Left lung (tissue), 4 donors: ENCODE measurements at regions not wholly inside any gene's neighbourhood (a gene's known extent, or its start where the extent isn't known, plus 50 kb on each side); places are given as distances from the start of the nearest gene placed in this dataset.

Experiments used
- ATAC-seq: fragments of 200-7000 bp; cut with Tn5 transposase; one replicate; pipeline ENCODE4 v1.9.1; 2020; ENCODE audit warnings: moderate library complexity
- DNase-seq, 4 donors: peaks; one replicate each; pipeline ENCODE4 v3.0.0-alpha.2; 2013 to 2020
- H3K27ac ChIP-seq, 2 donors: fragments of 200-600 bp; sonication (generic) in 1 of 2; one replicate each; pipeline versions ENCODE4 v1.5.0 to v1.8.0; 2020 to 2021
- H3K27me3 ChIP-seq, 2 donors: fragments of 200-600 bp; sonication (generic) in 1 of 2; one replicate each; pipeline versions ENCODE4 v1.5.0 to v1.8.0; 2020 to 2021
- H3K36me3 ChIP-seq, 2 donors: fragments of 200-600 bp; sonication (generic) in 1 of 2; one replicate each; pipeline versions ENCODE4 v1.5.0 to v1.8.0; 2020 to 2021
- H3K4me1 ChIP-seq, 2 donors: fragments of 200-600 bp; one replicate each; pipeline ENCODE4 v1.8.0; 2021
- H3K4me3 ChIP-seq, 2 donors: fragments of 200-600 bp; sonication (generic) in 1 of 2; one replicate each; pipeline versions ENCODE4 v1.5.0 to v1.8.0; 2020 to 2021; ENCODE audit warnings: mild to moderate bottlenecking in 1 of 2
- H3K9me3 ChIP-seq, 2 donors: fragments of 200-600 bp; sonication (generic) in 1 of 2; one replicate each; pipeline versions ENCODE4 v1.5.0 to v1.8.0; 2020 to 2021
- CTCF ChIP-seq, 2 donors: fragments of 200-600 bp; sonication (generic) in 1 of 2; IDR thresholded peaks; one replicate each; pipeline versions ENCODE4 v1.5.0 to v1.8.0; 2021; ENCODE audit warnings: antibody characterized with exemption in 2 of 2
- intact Hi-C, 2 donors: fragments of 100-400 bp; cut with DNase I; formaldehyde crosslinking; loops; one replicate each; pipeline versions ENCODE4 v1.11.2 to v1.14.2; 2022
- donor health status: DM: no; HTN: yes; CAD: no.
- donor health status: DM: no; HTN: no; CAD: no.

GRCh38 chr5:57917004-57917403, 434.4 kb upstream of the ACTBL2 start:
- intact Hi-C loops, result no loop called here

GRCh38 chr5:57915536-57915935, 432.9 kb upstream of the ACTBL2 start:
- ATAC-seq (no peak), DNase-seq (no peak)
- no peak overlapping the region for H3K4me3 ChIP-seq
- intact Hi-C loops, result no loop called here
- H3K4me1 ChIP-seq, result no peaks in the 10 kb centered on the region
- no peak for TF ChIP-seq CTCF (IDR thresholded peaks at IDR 0.05)
- no peaks in the 10 kb centered on the region for H3K9me3 ChIP-seq
- H3K27ac ChIP-seq, result no peak overlapping the region
- no peaks in the 10 kb centered on the region for H3K27me3 ChIP-seq
- H3K36me3 ChIP-seq, result no peaks in the 10 kb centered on the region

More at GRCh38 chr5:57917004-57917403, 434.4 kb upstream of the ACTBL2 start:
- H3K27ac ChIP-seq, result no peak overlapping the region
- ATAC-seq, result no peak
- no peak for TF ChIP-seq CTCF (IDR thresholded peaks at IDR 0.05)
- H3K36me3 ChIP-seq, result no peaks in the 10 kb centered on the region
- H3K4me3 ChIP-seq, result no peak overlapping the region
- H3K4me1 ChIP-seq, result no peaks in the 10 kb centered on the region
- no peaks in the 10 kb centered on the region for H3K9me3 ChIP-seq
- H3K27me3 ChIP-seq, result no peaks in the 10 kb centered on the region
- DNase-seq, result no peak

GRCh38 chr5:57911438-57911837, 428.8 kb upstream of the ACTBL2 start:
- ATAC-seq, result no peak
- DNase-seq, result no peak
- intact Hi-C loops, result no loop called here
- Histone ChIP-seq H3K4me3 (no peak overlapping the region), H3K27ac (no peak overlapping the region), H3K27me3 (no peaks in the 10 kb centered on the region), H3K36me3 (no peaks in the 10 kb centered on the region), H3K9me3 (no peaks in the 10 kb centered on the region), H3K4me1 (no peaks in the 10 kb centered on the region)
- no peak for TF ChIP-seq CTCF (IDR thresholded peaks at IDR 0.05)

- H3K4me1 ChIP-seq, result no peaks in the 10 kb centered on the region
- intact Hi-C loops, result no loop called here
- no peaks in the 10 kb centered on the region for H3K9me3 ChIP-seq
- ATAC-seq (no peak), DNase-seq (no peak)
- H3K27ac ChIP-seq, result no peak overlapping the region
- H3K4me3 ChIP-seq, result no peak overlapping the region
- no peak for TF ChIP-seq CTCF (IDR thresholded peaks at IDR 0.05)
- no peaks in the 10 kb centered on the region for H3K36me3 ChIP-seq
- no peaks in the 10 kb centered on the region for H3K27me3 ChIP-seq
Measured at GRCh38 chr5:57906671-57907070, 424.1 kb upstream of the ACTBL2 start.

GRCh38 chr5:57903458-57903857, 420.8 kb upstream of the ACTBL2 start:
- ATAC-seq (no peak), DNase-seq (peak in 1 of 4 donors; percentile 61)
- intact Hi-C loops, result no loop called here
- H3K4me1 ChIP-seq, result no peaks in the 10 kb centered on the region
- no peak for TF ChIP-seq CTCF (IDR thresholded peaks at IDR 0.05)
- H3K27ac ChIP-seq, result no peak overlapping the region
- H3K4me3 ChIP-seq, result no peak overlapping the region
- H3K9me3 ChIP-seq, result no peaks in the 10 kb centered on the region
- no peaks in the 10 kb centered on the region for H3K36me3 ChIP-seq
- H3K27me3 ChIP-seq, result no peaks in the 10 kb centered on the region
